SK-N-MC (cell line): ENCODE measurements at regions not wholly inside any gene's neighbourhood (a gene's known extent, or its start where the extent isn't known, plus 50 kb on each side); places are given as distances from the start of the nearest gene placed in this dataset.
"Not testable (repeated sequence)": the region's sequence is repeated elsewhere in the genome, so short reads cannot be mapped to it uniquely, and the experiment has no call there.

Experiments used
- DNase-seq: peaks from one replicate; pipeline ENCODE4 v3.0.0-alpha.2; 2011; ENCODE audit warnings: low read depth, low spot score
- H3K27ac ChIP-seq: fragments of 200-600 bp; sonication (generic); 2 replicates; pipeline ENCODE4 v1.5.1; 2016; ENCODE audit warnings: mixed run types
- H3K36me3 ChIP-seq: fragments of 200-600 bp; sonication (generic); 2 replicates; pipeline ENCODE4 v1.6.1; 2017; ENCODE audit warnings: antibody characterized with exemption, low read length, mixed read lengths; ENCODE audit not compliant: insufficient read depth
- H3K4me3 ChIP-seq: fragments of 200-600 bp; sonication (generic); 2 replicates; pipeline ENCODE4 v1.5.1; 2016
- H3K9ac ChIP-seq: fragments of 200-600 bp; sonication (generic); 2 replicates; pipeline ENCODE4 v1.8.0; 2017; ENCODE audit warnings: mixed run types, mixed read lengths; ENCODE audit not compliant: insufficient read length
- H3K9me3 ChIP-seq: fragments of 200-600 bp; sonication (generic); 2 replicates; pipeline ENCODE4 v1.6.1; 2017; ENCODE audit warnings: low read depth, mild to moderate bottlenecking, antibody characterized with exemption, low read length, moderate library complexity, mixed read lengths
- EZH2 ChIP-seq: fragments of 200-600 bp; sonication (generic); IDR thresholded peaks from one replicate; pipeline ENCODE4 v1.6.1; 2017; ENCODE audit warnings: antibody characterized with exemption
- FOXP2 ChIP-seq: optimal IDR thresholded peaks from 2 replicates; pipeline ENCODE3; 2011; ENCODE audit warnings: mild to moderate bottlenecking, moderate library complexity; ENCODE audit not compliant: insufficient read depth; ENCODE audit errors: extremely low read length, control extremely low read depth
- POLR2AphosphoS5 ChIP-seq: IDR thresholded peaks from 2 replicates; pipeline ENCODE4 v1.6.1; 2012; ENCODE audit warnings: mild to moderate bottlenecking, low read depth, low read length, borderline replicate concordance

DNA sequence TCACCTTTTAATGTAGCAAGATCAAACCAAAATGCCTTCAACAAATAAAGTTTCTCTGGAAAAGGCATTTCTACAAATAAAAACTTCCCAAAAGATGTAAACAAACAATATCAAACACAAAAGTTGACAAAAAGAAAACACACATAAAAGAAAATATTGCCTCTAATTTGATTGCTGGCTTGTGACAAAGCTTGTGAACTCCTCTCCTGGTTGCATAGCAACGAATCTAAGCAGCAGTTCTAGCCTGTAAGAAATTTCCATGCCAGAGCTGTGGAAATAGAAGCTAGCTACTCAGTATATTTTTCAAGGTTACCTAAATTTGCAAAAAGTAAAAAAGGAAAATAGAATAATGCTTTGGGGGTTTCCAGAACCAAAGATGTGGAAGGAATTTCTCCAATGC, 173.9 kb upstream of the CDK1 start:
- no peaks in the 10 kb centered on the region for H3K36me3 ChIP-seq
- H3K9ac ChIP-seq = no peak overlapping the region
- H3K9me3 ChIP-seq = no peaks in the 10 kb centered on the region
- DNase-seq = no peak
- H3K4me3 ChIP-seq = no peak overlapping the region
- no peak for TF ChIP-seq POLR2AphosphoS5
- TF ChIP-seq EZH2 = no peak
- TF ChIP-seq FOXP2 = no peak
- no peak overlapping the region for H3K27ac ChIP-seq

DNA sequence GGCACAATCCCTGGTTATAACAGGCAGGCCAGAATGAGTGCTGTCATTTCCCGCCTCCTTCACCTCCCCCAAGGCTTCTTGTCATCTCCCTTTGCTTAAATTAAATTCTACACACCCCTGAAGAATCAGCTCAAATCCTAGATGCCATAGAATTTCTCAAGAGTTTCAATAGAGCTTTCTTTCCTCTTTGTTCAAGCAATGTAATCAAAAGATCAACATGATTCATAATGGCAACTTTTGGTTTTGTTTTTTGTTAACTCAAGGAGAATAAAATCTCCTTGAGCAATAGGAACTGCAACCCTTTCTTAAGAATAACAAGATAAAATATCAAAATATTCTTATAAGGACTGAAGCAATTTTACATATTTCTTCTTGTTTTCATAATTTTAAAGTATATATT, 180.8 kb upstream of the CDK1 start:
- Histone ChIP-seq H3K4me3 (no peak overlapping the region), H3K9me3 (no peaks in the 10 kb centered on the region), H3K27ac (no peak overlapping the region), H3K36me3 (no peaks in the 10 kb centered on the region), H3K9ac (no peak overlapping the region)
- DNase-seq = no peak
- TF ChIP-seq POLR2AphosphoS5 (no peak), FOXP2 (no peak), EZH2 (no peak)

DNA sequence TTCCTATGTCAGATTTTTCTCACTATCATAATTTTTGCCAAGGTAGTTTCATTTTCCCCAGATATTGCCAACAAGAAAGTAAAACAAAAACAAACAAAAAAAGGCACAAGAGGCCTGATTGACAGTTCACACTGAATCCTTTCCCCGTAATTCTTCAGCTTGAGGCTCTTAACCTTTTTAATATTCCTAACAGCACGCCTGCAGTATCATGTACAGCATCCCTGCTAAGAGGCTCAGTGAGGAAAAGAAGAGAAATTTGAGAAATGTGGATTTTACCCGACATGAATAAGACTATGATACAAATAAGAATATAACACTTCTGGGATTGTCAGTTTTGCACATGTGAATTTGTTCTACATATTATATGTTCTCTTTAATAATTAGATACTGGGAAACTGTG, 182.4 kb upstream of the CDK1 start:
- no peaks in the 10 kb centered on the region for H3K36me3 ChIP-seq
- H3K4me3 ChIP-seq = no peak overlapping the region
- TF ChIP-seq EZH2 (no peak), POLR2AphosphoS5 (no peak), FOXP2 (no peak)
- no peak overlapping the region for H3K9ac ChIP-seq
- H3K27ac ChIP-seq = no peak overlapping the region
- H3K9me3 ChIP-seq = no peaks in the 10 kb centered on the region
- no peak for DNase-seq

DNA sequence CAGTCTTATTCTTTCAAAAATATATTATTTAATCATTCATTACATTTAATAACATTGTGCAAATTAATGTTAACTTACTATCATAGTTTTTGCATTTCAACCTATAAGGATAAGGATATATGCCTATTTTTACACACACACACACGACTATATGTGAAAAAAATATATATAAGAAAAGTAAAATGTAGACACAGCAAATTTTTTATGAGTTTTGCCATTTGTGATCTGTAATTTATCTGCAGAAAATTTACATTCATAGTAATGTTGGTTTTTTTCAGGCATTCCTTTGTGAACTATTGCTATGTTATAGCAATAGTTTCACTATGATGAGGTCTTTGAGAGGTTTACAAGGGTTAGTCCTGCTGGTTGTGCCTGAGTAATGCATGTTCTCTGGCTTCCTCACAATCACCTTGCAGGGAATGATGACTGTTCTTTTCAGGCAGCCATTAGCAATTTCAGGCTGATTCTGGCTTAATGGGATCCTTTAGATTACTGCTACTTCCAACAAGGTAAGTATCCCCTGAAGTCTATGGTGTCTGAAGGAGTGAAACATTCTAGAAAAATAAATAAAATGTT, 183.7 kb upstream of the CDK1 start:
- no peak overlapping the region for H3K27ac ChIP-seq

DNA sequence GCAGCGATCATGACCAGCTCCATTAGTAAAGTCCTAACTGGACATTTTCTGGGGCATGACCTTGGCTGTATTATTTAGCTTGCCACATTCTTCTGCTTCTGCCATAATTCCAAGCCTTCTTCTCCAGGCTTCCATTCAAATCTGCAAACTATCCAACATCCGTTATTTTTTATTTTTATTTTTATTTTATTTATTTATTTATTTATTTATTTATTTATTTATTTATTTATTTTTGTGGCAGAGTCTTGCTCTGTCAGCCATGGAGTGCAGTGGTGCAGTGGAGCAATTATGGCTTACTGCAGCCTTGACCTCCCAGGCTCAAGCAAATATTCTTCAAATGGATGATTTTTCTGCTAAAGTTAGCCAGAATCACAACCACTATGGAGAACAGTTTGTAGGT, 187.2 kb upstream of the CDK1 start:
- Histone ChIP-seq H3K9me3 (no peaks in the 10 kb centered on the region), H3K9ac (no peak overlapping the region), H3K36me3 (no peaks in the 10 kb centered on the region), H3K4me3 (no peak overlapping the region), H3K27ac (no peak overlapping the region)
- no peak for TF ChIP-seq EZH2
- no peak for TF ChIP-seq FOXP2
- no peak for DNase-seq

More for the DNA sequence above, 183.7 kb upstream of the CDK1 start:
- Histone ChIP-seq H3K9ac (no peak overlapping the region), H3K9me3 (no peaks in the 10 kb centered on the region), H3K36me3 (no peaks in the 10 kb centered on the region), H3K4me3 (no peak overlapping the region)
- DNase-seq = no peak
- TF ChIP-seq FOXP2 = no peak
- TF ChIP-seq EZH2 = no peak
- TF ChIP-seq POLR2AphosphoS5 = no peak

DNA sequence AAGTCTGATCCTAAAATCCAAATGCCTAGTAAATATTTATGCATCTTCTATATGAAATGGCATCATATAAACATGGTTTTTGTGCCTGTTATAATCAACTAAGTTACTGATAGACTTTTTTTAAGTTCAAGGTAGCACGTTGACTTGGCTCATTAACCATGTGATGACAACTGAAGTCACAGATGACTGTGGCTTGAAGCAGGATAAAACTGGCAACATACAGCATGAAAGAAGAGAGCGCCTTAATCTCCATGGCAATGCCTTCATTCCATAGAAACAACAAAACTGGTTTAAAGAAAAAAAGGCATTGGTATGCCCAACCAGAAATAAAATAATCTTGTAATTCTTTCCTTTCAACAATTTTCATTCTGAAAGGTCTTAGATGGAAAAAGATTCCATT, 188.9 kb upstream of the CDK1 start:
- no peak for DNase-seq
- Histone ChIP-seq H3K4me3 (no peak overlapping the region), H3K27ac (no peak overlapping the region), H3K9ac (no peak overlapping the region), H3K9me3 (no peaks in the 10 kb centered on the region), H3K36me3 (no peaks in the 10 kb centered on the region)
- no peak for TF ChIP-seq POLR2AphosphoS5
- TF ChIP-seq EZH2 = no peak
- TF ChIP-seq FOXP2 = no peak

GRCh38 chr10:60581782-60582181, 192.1 kb upstream of the ANK3 start:
- not testable (repeated sequence) for DNase-seq, H3K4me3 ChIP-seq, H3K9me3 ChIP-seq, H3K36me3 ChIP-seq, H3K27ac ChIP-seq, H3K9ac ChIP-seq

- no peak for DNase-seq
- H3K9me3 ChIP-seq = no peaks in the 10 kb centered on the region
- no peak overlapping the region for H3K27ac ChIP-seq
- no peak overlapping the region for H3K4me3 ChIP-seq
- TF ChIP-seq EZH2 (no peak), FOXP2 (no peak), POLR2AphosphoS5 (no peak)
- no peaks in the 10 kb centered on the region for H3K36me3 ChIP-seq
- H3K9ac ChIP-seq = no peak overlapping the region
These were observed 188.5 kb upstream of the ANK3 start for GRCh38 chr10:60578217-60578616.
